ENCODE measurements at regions not wholly inside any gene's neighbourhood (a gene's known extent, or its start where the extent isn't known, plus 50 kb on each side); places are given as distances from the start of the nearest gene placed in this dataset.

DNA sequence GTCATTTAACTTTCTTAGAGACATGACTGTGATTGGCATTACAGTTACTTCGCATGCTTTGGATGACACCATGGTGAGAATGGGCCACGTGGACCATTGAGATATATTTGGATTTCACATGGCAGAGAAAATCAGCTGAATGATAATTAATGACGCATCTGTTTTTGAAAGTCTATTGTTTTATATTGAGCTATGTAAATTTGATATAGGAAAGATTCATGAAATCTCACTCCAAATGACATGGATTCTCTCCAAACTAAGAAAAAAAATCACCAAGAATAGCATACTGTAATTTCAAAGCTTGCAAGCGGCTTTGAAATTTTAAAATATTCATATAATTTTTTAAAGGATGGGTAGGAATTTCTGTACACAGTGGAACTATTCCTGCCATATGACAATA, 163.7 kb downstream of the SH3BP4 start:
- TF ChIP-seq, protein P1, sequence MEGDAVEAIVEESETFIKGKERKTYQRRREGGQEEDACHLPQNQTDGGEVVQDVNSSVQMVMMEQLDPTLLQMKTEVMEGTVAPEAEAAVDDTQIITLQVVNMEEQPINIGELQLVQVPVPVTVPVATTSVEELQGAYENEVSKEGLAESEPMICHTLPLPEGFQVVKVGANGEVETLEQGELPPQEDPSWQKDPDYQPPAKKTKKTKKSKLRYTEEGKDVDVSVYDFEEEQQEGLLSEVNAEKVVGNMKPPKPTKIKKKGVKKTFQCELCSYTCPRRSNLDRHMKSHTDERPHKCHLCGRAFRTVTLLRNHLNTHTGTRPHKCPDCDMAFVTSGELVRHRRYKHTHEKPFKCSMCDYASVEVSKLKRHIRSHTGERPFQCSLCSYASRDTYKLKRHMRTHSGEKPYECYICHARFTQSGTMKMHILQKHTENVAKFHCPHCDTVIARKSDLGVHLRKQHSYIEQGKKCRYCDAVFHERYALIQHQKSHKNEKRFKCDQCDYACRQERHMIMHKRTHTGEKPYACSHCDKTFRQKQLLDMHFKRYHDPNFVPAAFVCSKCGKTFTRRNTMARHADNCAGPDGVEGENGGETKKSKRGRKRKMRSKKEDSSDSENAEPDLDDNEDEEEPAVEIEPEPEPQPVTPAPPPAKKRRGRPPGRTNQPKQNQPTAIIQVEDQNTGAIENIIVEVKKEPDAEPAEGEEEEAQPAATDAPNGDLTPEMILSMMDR (IDR thresholded peaks at IDR 0.05; ENCODE audit: extremely low read depth, insufficient read depth, missing control alignments) = no peak
- in situ Hi-C loops (cut with MboI; ENCODE audit: low pct_unique_long_range_greater_than_20kb, low sequenced_read_pairs, unreplicated experiment) = loop anchor here (10.0 kb wide), 1 partner anchor 571 kb away; no protein-coding TSS in a partner anchor
- DNase-seq (ENCODE audit: low spot score) = no peak

DNA sequence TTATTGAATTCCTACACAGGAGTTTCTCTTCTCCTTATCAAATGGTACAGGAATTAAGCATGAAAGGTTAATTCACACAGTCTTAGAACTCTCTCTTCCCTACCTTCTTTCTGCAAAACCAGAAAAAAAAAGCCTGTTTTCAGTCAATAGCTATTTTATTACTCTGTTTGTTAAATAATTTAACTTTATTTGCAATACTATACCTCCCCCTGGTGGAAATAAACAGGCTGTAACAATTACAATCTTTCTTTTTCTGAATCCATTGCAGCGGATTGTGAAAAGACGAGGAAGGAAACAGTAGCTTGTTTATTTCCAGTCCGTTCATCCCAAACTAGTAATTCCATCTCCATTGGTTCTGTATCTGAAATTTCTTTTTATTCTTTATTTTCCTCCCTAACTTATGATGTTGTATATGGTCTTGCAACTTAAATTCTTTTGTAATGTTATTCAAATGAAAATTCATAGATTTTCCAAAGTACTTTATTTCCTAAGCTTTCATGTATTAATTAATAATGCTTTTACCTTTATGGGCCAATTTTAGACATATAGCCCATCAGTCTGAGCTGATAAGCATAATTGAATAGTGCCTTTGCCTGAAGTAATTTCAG, 165.2 kb downstream of the SH3BP4 start:
- DNase-seq (ENCODE audit: low spot score) = peak; percentile 20

GRCh38 chr2:235126768-235127167, 175.0 kb downstream of the SH3BP4 start:
- DNase-seq (ENCODE audit: low spot score) = no peak
- in situ Hi-C loops (cut with MboI; ENCODE audit: low pct_unique_long_range_greater_than_20kb, low sequenced_read_pairs, unreplicated experiment) = loop anchor here (25.0 kb wide), 2 partner anchors 461 to 611 kb away; no protein-coding TSS in a partner anchor
- TF ChIP-seq, protein P1 (IDR thresholded peaks at IDR 0.05; ENCODE audit: extremely low read depth, insufficient read depth, missing control alignments) = no peak

More for the DNA sequence above, 165.2 kb downstream of the SH3BP4 start:
- TF ChIP-seq, protein P1 (IDR thresholded peaks at IDR 0.05; ENCODE audit: extremely low read depth, insufficient read depth, missing control alignments) = peak; percentile 33
- in situ Hi-C loops (cut with MboI; ENCODE audit: low pct_unique_long_range_greater_than_20kb, low sequenced_read_pairs, unreplicated experiment) = loop anchor here (10.0 kb wide), 1 partner anchor 572 kb away; no protein-coding TSS in a partner anchor

DNA sequence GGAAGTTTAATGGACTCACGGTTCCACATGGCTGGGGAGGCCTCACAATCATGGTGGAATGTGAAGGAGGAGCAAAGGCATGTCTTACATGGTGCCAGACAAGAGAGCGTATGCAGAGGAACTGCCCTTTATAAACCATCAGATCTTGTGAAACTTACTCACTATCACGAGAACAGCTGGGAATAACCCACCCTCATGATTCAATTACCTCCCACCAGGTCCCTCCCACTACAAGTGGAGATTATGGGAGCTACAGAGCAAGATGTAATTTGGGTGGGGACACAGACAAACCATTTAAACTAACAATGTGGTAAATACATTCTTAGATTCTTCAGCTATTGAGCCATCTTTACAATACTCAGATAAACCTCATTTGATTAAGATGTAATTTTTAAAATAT, 176.1 kb downstream of the SH3BP4 start:
- in situ Hi-C loops (cut with MboI; ENCODE audit: low pct_unique_long_range_greater_than_20kb, low sequenced_read_pairs, unreplicated experiment) = loop anchor here (25.0 kb wide), 2 partner anchors 459 to 609 kb away; no protein-coding TSS in a partner anchor
- TF ChIP-seq, protein P1 (IDR thresholded peaks at IDR 0.05; ENCODE audit: extremely low read depth, insufficient read depth, missing control alignments) = no peak
- no peak for DNase-seq (ENCODE audit: low spot score)

DNA sequence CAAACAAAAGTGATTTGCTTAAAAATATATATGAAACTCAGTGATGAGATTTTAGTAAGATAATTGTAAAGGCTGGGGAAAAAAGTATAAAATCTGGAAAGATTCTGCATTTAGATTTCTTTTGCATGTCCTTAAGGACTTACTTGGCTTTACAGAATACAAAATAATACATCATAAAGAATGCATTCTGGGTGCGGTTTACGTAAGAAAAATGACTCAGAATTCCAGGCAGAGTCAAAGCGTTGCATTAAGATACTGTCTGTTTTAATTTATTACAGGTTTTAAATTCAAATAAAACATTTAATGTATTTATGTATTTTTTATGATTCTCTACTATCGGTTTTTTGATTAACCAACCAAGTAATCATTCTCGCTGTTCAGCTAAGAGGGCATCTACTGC, 178.0 kb downstream of the SH3BP4 start:
- DNase-seq (ENCODE audit: low spot score) = no peak
- in situ Hi-C loops (cut with MboI; ENCODE audit: low pct_unique_long_range_greater_than_20kb, low sequenced_read_pairs, unreplicated experiment) = loop anchor here (25.0 kb wide), 2 partner anchors 457 to 607 kb away; no protein-coding TSS in a partner anchor
- TF ChIP-seq, protein P1 (IDR thresholded peaks at IDR 0.05; ENCODE audit: extremely low read depth, insufficient read depth, missing control alignments) = no peak

GRCh38 chr2:235131334-235132305, 179.8 kb downstream of the SH3BP4 start:
- in situ Hi-C loops (cut with MboI; ENCODE audit: low pct_unique_long_range_greater_than_20kb, low sequenced_read_pairs, unreplicated experiment) = loop anchor here (25.0 kb wide), 2 partner anchors 456 to 606 kb away; no protein-coding TSS in a partner anchor
- no peak for DNase-seq (ENCODE audit: low spot score)
- TF ChIP-seq, protein P1 (IDR thresholded peaks at IDR 0.05; ENCODE audit: extremely low read depth, insufficient read depth, missing control alignments) = no peak

Measured in GM13977 (cell line).